ENCODE measurements at regions not wholly inside any gene's neighbourhood (a gene's known extent, or its start where the extent isn't known, plus 50 kb on each side); places are given as distances from the start of the nearest gene placed in this dataset.

GRCh38 chr4:125398263-125399002 is 83.7 kb downstream of the FAT4 start:
- TF ChIP-seq CTCF (conservative IDR thresholded peaks at IDR 0.05; ENCODE audit: low read length), result no peak
- DNase-seq (ENCODE audit: low read depth), result no peak
- H3K4me3 ChIP-seq (ENCODE audit: low read length), result no peak overlapping the region

- no peak for DNase-seq (ENCODE audit: low read depth)
- no peak for TF ChIP-seq CTCF (conservative IDR thresholded peaks at IDR 0.05; ENCODE audit: low read length)
- H3K4me3 ChIP-seq (ENCODE audit: low read length), result no peak overlapping the region
Measured at GRCh38 chr4:125400756-125401155, 86.0 kb downstream of the FAT4 start.

- TF ChIP-seq CTCF (conservative IDR thresholded peaks at IDR 0.05; ENCODE audit: low read length), result no peak
- no peak overlapping the region for H3K4me3 ChIP-seq (ENCODE audit: low read length)
- no peak for DNase-seq (ENCODE audit: low read depth)
Measured at GRCh38 chr4:125401784-125402183, 87.0 kb downstream of the FAT4 start.

- no peak overlapping the region for H3K4me3 ChIP-seq (ENCODE audit: low read length)
- no peak for TF ChIP-seq CTCF (conservative IDR thresholded peaks at IDR 0.05; ENCODE audit: low read length)
- DNase-seq (ENCODE audit: low read depth), result no peak
Measured at GRCh38 chr4:125420526-125420925, 105.8 kb downstream of the FAT4 start.

GRCh38 chr4:125421547-125421946 is 106.8 kb downstream of the FAT4 start:
- no peak overlapping the region for H3K4me3 ChIP-seq (ENCODE audit: low read length)
- DNase-seq (ENCODE audit: low read depth), result no peak
- TF ChIP-seq CTCF (conservative IDR thresholded peaks at IDR 0.05; ENCODE audit: low read length), result no peak

GRCh38 chr4:125423124-125423523 is 108.4 kb downstream of the FAT4 start:
- no peak for TF ChIP-seq CTCF (conservative IDR thresholded peaks at IDR 0.05; ENCODE audit: low read length)
- H3K4me3 ChIP-seq (ENCODE audit: low read length), result no peak overlapping the region
- no peak for DNase-seq (ENCODE audit: low read depth)

- DNase-seq (ENCODE audit: low read depth), result no peak
- no peak overlapping the region for H3K4me3 ChIP-seq (ENCODE audit: low read length)
- no peak for TF ChIP-seq CTCF (conservative IDR thresholded peaks at IDR 0.05; ENCODE audit: low read length)
Measured at GRCh38 chr4:125428832-125429231, 114.1 kb downstream of the FAT4 start.
